ENCODE measurements at regions not wholly inside any gene's neighbourhood (a gene's known extent, or its start where the extent isn't known, plus 50 kb on each side); places are given as distances from the start of the nearest gene placed in this dataset.

DNA sequence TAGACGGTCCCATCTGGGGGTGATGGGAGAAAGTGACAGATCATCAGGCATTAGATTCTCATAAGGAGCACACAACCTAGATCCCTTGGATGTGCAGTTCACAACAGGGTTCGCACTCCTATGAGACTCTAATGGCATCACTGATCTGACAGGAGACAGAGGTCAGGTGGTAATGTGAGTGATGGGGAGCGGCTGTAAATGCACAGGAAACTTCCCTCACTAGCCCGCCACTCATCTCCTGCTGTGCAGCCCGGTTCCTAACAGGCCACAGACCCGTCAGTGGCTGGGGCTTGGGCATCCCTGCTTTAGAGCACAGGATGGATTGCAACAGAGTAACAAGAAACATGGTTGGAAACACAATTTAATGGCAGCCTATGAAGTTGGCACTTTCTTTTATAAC, 172.6 kb upstream of the VCX3A start:
- Histone ChIP-seq H3K27ac (no peak overlapping the region), H3K4me3 (no peak overlapping the region), H3K9ac (no peak overlapping the region), H3K79me2 (ENCODE audit: insufficient read depth) (no peaks in the 10 kb centered on the region), H3K9me3 (ENCODE audit: low read depth) (no peaks in the 10 kb centered on the region), H3K9me2 (ENCODE audit: insufficient read depth) (no peaks in the 10 kb centered on the region), H2AFZ (no peak overlapping the region), H3K4me2 (ENCODE audit: unreplicated experiment) (no peak overlapping the region), H3K4me1 (ENCODE audit: insufficient read depth) (no peaks in the 10 kb centered on the region), H3K27me3 (replicated peaks; ENCODE audit: insufficient read depth) (no peaks in the 10 kb centered on the region), H3F3A (ENCODE audit: insufficient read depth) (no peaks in the 10 kb centered on the region), H3K36me3 (ENCODE audit: low read depth) (no peaks in the 10 kb centered on the region), H4K20me1 (ENCODE audit: insufficient read depth) (no peaks in the 10 kb centered on the region)
- DNase-seq, result no peak
- in situ Hi-C loops (cut with MboI), result no loop called here
- WGBS, 2 experiments (ENCODE audit: low coverage in 1 of 2, low lambda C conversion rate in 2 of 2, missing lambda C conversion rate in 2 of 2), result 21 to 24% methylated on average over 5 to 6 of the region's 6 CpGs
- TF ChIP-seq EZH2phosphoT487 (IDR thresholded peaks at IDR 0.05; ENCODE audit: insufficient read depth, low read depth) (no peak), EZH2 (IDR thresholded peaks at IDR 0.05; ENCODE audit: insufficient read depth, poor library complexity, severe bottlenecking) (no peak)

DNA sequence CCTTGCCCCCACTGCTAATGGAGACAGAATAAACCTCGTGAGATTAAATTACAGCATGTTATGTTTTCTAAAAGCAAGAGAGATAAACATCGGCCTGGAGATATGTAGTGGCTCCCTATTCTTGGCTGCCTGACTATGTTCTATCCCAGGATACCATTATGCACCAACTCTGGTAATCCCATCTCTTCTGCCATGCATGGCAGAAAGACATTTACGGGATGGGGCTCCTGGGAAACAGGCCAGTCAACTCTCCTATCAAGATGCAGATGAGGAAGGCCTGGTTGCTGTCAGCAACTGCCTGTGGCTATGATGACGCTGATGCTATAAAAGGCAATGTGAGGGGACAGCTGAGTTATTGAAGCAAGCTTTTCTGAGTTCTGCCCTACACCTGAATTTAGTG, 166.2 kb upstream of the VCX3A start:
- Histone ChIP-seq H3K9me2 (ENCODE audit: insufficient read depth) (no peaks in the 10 kb centered on the region), H3K9ac (no peak overlapping the region), H3K4me3 (no peak overlapping the region), H3K4me1 (ENCODE audit: insufficient read depth) (no peaks in the 10 kb centered on the region), H3K4me2 (ENCODE audit: unreplicated experiment) (no peak overlapping the region), H4K20me1 (ENCODE audit: insufficient read depth) (no peaks in the 10 kb centered on the region), H3K9me3 (ENCODE audit: low read depth) (no peaks in the 10 kb centered on the region), H3K27ac (no peak overlapping the region), H3K27me3 (replicated peaks; ENCODE audit: insufficient read depth) (no peaks in the 10 kb centered on the region), H3K79me2 (ENCODE audit: insufficient read depth) (no peaks in the 10 kb centered on the region), H3F3A (ENCODE audit: insufficient read depth) (no peaks in the 10 kb centered on the region), H3K36me3 (ENCODE audit: low read depth) (no peaks in the 10 kb centered on the region), H2AFZ (no peak overlapping the region)
- 14 to 25% methylated on average over 4 of the region's 4 CpGs for WGBS, 2 experiments (ENCODE audit: low coverage in 1 of 2, low lambda C conversion rate in 2 of 2, missing lambda C conversion rate in 2 of 2)
- in situ Hi-C loops (cut with MboI), result no loop called here
- TF ChIP-seq EZH2phosphoT487 (IDR thresholded peaks at IDR 0.05; ENCODE audit: insufficient read depth, low read depth) (no peak), EZH2 (IDR thresholded peaks at IDR 0.05; ENCODE audit: insufficient read depth, poor library complexity, severe bottlenecking) (no peak)
- no peak for DNase-seq

- TF ChIP-seq EZH2phosphoT487 (IDR thresholded peaks at IDR 0.05; ENCODE audit: insufficient read depth, low read depth) (no peak), EZH2 (IDR thresholded peaks at IDR 0.05; ENCODE audit: insufficient read depth, poor library complexity, severe bottlenecking) (no peak)
- no peak overlapping the region for H3K27ac ChIP-seq
- no peaks in the 10 kb centered on the region for H3K9me2 ChIP-seq (ENCODE audit: insufficient read depth)
- H3K4me3 ChIP-seq, result no peak overlapping the region
- H3F3A ChIP-seq (ENCODE audit: insufficient read depth), result no peaks in the 10 kb centered on the region
- H3K9ac ChIP-seq, result no peak overlapping the region
- no peaks in the 10 kb centered on the region for H3K79me2 ChIP-seq (ENCODE audit: insufficient read depth)
- in situ Hi-C loops (cut with MboI), result no loop called here
- H4K20me1 ChIP-seq (ENCODE audit: insufficient read depth), result no peaks in the 10 kb centered on the region
- WGBS, 2 experiments (ENCODE audit: low coverage in 1 of 2, low lambda C conversion rate in 2 of 2, missing lambda C conversion rate in 2 of 2), result 14 to 15% methylated on average over 5 of the region's 5 CpGs
- H2AFZ ChIP-seq, result no peak overlapping the region
- H3K27me3 ChIP-seq (replicated peaks; ENCODE audit: insufficient read depth), result no peaks in the 10 kb centered on the region
- DNase-seq, result no peak
- no peak overlapping the region for H3K4me2 ChIP-seq (ENCODE audit: unreplicated experiment)
- H3K4me1 ChIP-seq (ENCODE audit: insufficient read depth), result no peaks in the 10 kb centered on the region
- no peaks in the 10 kb centered on the region for H3K9me3 ChIP-seq (ENCODE audit: low read depth)
- no peaks in the 10 kb centered on the region for H3K36me3 ChIP-seq (ENCODE audit: low read depth)
These were observed 160.8 kb upstream of the VCX3A start for GRCh38 chrX:6695717-6696116.

- no peaks in the 10 kb centered on the region for H3F3A ChIP-seq (ENCODE audit: insufficient read depth)
- in situ Hi-C loops (cut with MboI), result no loop called here
- 28 to 38% methylated on average over 4 of the region's 4 CpGs for WGBS, 2 experiments (ENCODE audit: low coverage in 1 of 2, low lambda C conversion rate in 2 of 2, missing lambda C conversion rate in 2 of 2)
These were observed 160.1 kb upstream of the VCX3A start for GRCh38 chrX:6694977-6695376.

GRCh38 chrX:6694221-6694620, 159.3 kb upstream of the VCX3A start:
- H3K36me3 ChIP-seq (ENCODE audit: low read depth), result no peaks in the 10 kb centered on the region
- H3K27ac ChIP-seq, result no peak overlapping the region
- no peaks in the 10 kb centered on the region for H3K79me2 ChIP-seq (ENCODE audit: insufficient read depth)
- H3K4me2 ChIP-seq (ENCODE audit: unreplicated experiment), result no peak overlapping the region
- in situ Hi-C loops (cut with MboI), result no loop called here
- no peaks in the 10 kb centered on the region for H3K4me1 ChIP-seq (ENCODE audit: insufficient read depth)
- H3K4me3 ChIP-seq, result no peak overlapping the region
- 0 to 7% methylated on average over 4 of the region's 4 CpGs for WGBS, 2 experiments (ENCODE audit: low coverage in 1 of 2, low lambda C conversion rate in 2 of 2, missing lambda C conversion rate in 2 of 2)
- no peaks in the 10 kb centered on the region for H3K9me2 ChIP-seq (ENCODE audit: insufficient read depth)
- DNase-seq, result no peak
- H3K9me3 ChIP-seq (ENCODE audit: low read depth), result no peaks in the 10 kb centered on the region
- no peaks in the 10 kb centered on the region for H3K27me3 ChIP-seq (replicated peaks; ENCODE audit: insufficient read depth)
- H2AFZ ChIP-seq, result no peak overlapping the region
- TF ChIP-seq EZH2phosphoT487 (IDR thresholded peaks at IDR 0.05; ENCODE audit: insufficient read depth, low read depth), result no peak
- no peak for TF ChIP-seq EZH2 (IDR thresholded peaks at IDR 0.05; ENCODE audit: insufficient read depth, poor library complexity, severe bottlenecking)
- no peaks in the 10 kb centered on the region for H4K20me1 ChIP-seq (ENCODE audit: insufficient read depth)
- H3K9ac ChIP-seq, result no peak overlapping the region
- no peaks in the 10 kb centered on the region for H3F3A ChIP-seq (ENCODE audit: insufficient read depth)

More at GRCh38 chrX:6694977-6695376, 160.1 kb upstream of the VCX3A start:
- Histone ChIP-seq H4K20me1 (ENCODE audit: insufficient read depth) (no peaks in the 10 kb centered on the region), H3K4me1 (ENCODE audit: insufficient read depth) (no peaks in the 10 kb centered on the region), H3K4me3 (no peak overlapping the region), H3K27ac (no peak overlapping the region), H3K9me2 (ENCODE audit: insufficient read depth) (no peaks in the 10 kb centered on the region), H2AFZ (no peak overlapping the region), H3K36me3 (ENCODE audit: low read depth) (no peaks in the 10 kb centered on the region), H3K27me3 (replicated peaks; ENCODE audit: insufficient read depth) (no peaks in the 10 kb centered on the region), H3K9ac (no peak overlapping the region), H3K79me2 (ENCODE audit: insufficient read depth) (no peaks in the 10 kb centered on the region), H3K4me2 (ENCODE audit: unreplicated experiment) (no peak overlapping the region), H3K9me3 (ENCODE audit: low read depth) (no peaks in the 10 kb centered on the region)
- TF ChIP-seq EZH2phosphoT487 (IDR thresholded peaks at IDR 0.05; ENCODE audit: insufficient read depth, low read depth) (no peak), EZH2 (IDR thresholded peaks at IDR 0.05; ENCODE audit: insufficient read depth, poor library complexity, severe bottlenecking) (no peak)
- DNase-seq, result no peak
